H4 (cell line): ENCODE measurements at regions not wholly inside any gene's neighbourhood (a gene's known extent, or its start where the extent isn't known, plus 50 kb on each side); places are given as distances from the start of the nearest gene placed in this dataset.

ENCODE experiments used
- DNase-seq: peaks from one replicate; pipeline ENCODE4 v3.0.0-alpha.2; 2015; ENCODE audit warnings: low spot score

- peak; percentile 39 for DNase-seq
Observed at GRCh38 chr2:43171789-43172188, 54.6 kb downstream of the ZFP36L2 start.

GRCh38 chr2:43170405-43171105, 55.9 kb downstream of the ZFP36L2 start:
- no peak for DNase-seq

GRCh38 chr2:43169987-43170386, 56.4 kb downstream of the ZFP36L2 start:
- DNase-seq, result no peak

GRCh38 chr2:43169099-43169945, 57.1 kb downstream of the ZFP36L2 start:
- no peak for DNase-seq

GRCh38 chr2:43168016-43168369, 58.4 kb downstream of the ZFP36L2 start:
- DNase-seq, result no peak

GRCh38 chr2:43165378-43166069, 60.9 kb downstream of the ZFP36L2 start:
- DNase-seq, result no peak

- no peak for DNase-seq
Observed at GRCh38 chr2:43164686-43165085, 61.7 kb downstream of the ZFP36L2 start.

- DNase-seq, result no peak
Observed at GRCh38 chr2:43163584-43164270, 62.7 kb downstream of the ZFP36L2 start.

GRCh38 chr2:43162511-43162776, 64.0 kb downstream of the ZFP36L2 start:
- no peak for DNase-seq

GRCh38 chr2:43161650-43162510, 64.5 kb downstream of the ZFP36L2 start:
- DNase-seq, result no peak

GRCh38 chr2:43160778-43161177, 65.6 kb downstream of the ZFP36L2 start:
- no peak for DNase-seq

GRCh38 chr2:43159797-43160196, 66.6 kb downstream of the ZFP36L2 start:
- no peak for DNase-seq

- DNase-seq, result peak; percentile 81
Observed at GRCh38 chr2:43158259-43158880, 68.0 kb downstream of the ZFP36L2 start.

- DNase-seq, result no peak
Observed at GRCh38 chr2:43157506-43158246, 68.7 kb downstream of the ZFP36L2 start.

GRCh38 chr2:43155851-43156411, 70.5 kb downstream of the ZFP36L2 start:
- DNase-seq, result no peak

GRCh38 chr2:43154685-43155084, 71.7 kb downstream of the ZFP36L2 start:
- no peak for DNase-seq

GRCh38 chr2:43152741-43153647, 73.4 kb downstream of the ZFP36L2 start:
- DNase-seq, result no peak

GRCh38 chr2:43152186-43152585, 74.2 kb downstream of the ZFP36L2 start:
- no peak for DNase-seq
